ENCODE measurements at regions not wholly inside any gene's neighbourhood (a gene's known extent, or its start where the extent isn't known, plus 50 kb on each side); places are given as distances from the start of the nearest gene placed in this dataset.
A peak's percentile ranks its signal among the peaks of the same experiment; 100 is the strongest.

DNA sequence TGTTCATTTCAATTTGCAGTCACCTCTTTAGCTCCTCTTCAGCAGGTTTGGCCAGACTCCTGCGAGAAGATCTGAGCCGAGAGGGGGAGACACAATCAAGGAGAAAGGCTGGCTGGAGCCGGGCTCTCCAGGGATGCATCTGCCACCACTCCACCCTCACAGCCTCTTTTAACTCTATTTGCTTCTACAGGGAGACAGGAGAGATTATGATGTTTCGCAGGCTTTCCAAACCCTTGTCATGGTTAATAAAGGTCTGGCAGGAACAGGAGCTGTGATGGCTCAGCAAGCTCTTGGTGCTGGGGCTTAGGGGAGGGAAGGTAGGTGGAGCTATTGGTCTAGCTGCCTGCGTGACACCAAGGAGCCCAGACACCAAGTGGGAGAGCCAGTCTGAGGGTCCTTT is 448.1 kb upstream of the PODXL start:
- no peak overlapping the region for H3K4me3 ChIP-seq (ENCODE audit: insufficient read depth, low read length)
- peaks cover 17% of the 10 kb centered on the region for H3K27me3 ChIP-seq (ENCODE audit: insufficient read depth, low read length)
- H4K20me1 ChIP-seq (ENCODE audit: insufficient read depth, low read length) = no peaks in the 10 kb centered on the region
- no peak overlapping the region for H3K4me2 ChIP-seq (ENCODE audit: insufficient read depth, low read length)
- TF ChIP-seq, protein P1, sequence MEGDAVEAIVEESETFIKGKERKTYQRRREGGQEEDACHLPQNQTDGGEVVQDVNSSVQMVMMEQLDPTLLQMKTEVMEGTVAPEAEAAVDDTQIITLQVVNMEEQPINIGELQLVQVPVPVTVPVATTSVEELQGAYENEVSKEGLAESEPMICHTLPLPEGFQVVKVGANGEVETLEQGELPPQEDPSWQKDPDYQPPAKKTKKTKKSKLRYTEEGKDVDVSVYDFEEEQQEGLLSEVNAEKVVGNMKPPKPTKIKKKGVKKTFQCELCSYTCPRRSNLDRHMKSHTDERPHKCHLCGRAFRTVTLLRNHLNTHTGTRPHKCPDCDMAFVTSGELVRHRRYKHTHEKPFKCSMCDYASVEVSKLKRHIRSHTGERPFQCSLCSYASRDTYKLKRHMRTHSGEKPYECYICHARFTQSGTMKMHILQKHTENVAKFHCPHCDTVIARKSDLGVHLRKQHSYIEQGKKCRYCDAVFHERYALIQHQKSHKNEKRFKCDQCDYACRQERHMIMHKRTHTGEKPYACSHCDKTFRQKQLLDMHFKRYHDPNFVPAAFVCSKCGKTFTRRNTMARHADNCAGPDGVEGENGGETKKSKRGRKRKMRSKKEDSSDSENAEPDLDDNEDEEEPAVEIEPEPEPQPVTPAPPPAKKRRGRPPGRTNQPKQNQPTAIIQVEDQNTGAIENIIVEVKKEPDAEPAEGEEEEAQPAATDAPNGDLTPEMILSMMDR (IDR thresholded peaks at IDR 0.05; ENCODE audit: extremely low read depth, low read depth, low read length) = peak; percentile 32
- no peaks in the 10 kb centered on the region for H3K4me1 ChIP-seq (ENCODE audit: insufficient read depth, low read length)
- H3K36me3 ChIP-seq (ENCODE audit: insufficient read depth, low read length) = no peaks in the 10 kb centered on the region
- no peaks in the 10 kb centered on the region for H3K79me2 ChIP-seq (ENCODE audit: insufficient read depth, low read length)
- H3K9me3 ChIP-seq (ENCODE audit: low read depth, low read length) = no peaks in the 10 kb centered on the region
- H2AFZ ChIP-seq (ENCODE audit: low read length) = no peak overlapping the region
- no peak overlapping the region for H3K27ac ChIP-seq (ENCODE audit: low read depth, low read length)
- DNase-seq (ENCODE audit: insufficient read length, low spot score, missing footprints) = no peak

DNA sequence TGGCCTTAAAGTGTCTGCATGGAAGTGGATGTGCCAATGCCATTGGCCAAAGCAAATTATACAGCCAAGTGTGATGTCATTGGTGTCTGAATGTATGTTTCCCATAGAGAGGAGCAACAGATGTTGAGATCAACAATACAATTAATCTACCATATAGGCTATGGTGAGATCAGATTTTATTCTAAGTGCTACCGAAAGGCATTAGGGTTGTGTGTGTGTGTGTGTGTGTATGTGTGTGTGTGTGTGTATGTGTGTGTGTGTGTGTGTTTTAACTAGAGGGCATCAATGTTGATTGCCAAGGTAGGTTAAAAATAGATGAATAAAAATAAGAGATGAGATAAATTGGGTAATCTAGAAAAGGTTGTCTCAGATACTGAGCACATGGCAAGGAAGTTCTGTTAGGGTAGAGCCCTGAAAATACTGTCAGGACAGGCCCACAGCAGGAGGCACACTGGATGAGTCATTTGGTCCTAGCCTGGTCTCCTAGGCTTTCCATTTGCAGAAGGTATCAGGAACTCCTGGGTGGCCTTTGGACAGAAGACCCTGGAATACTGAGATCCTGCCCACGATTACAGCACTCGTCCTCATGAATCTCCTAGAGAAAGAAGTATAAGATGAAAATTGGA is 446.0 kb upstream of the PODXL start:
- Histone ChIP-seq H3K4me1 (ENCODE audit: insufficient read depth, low read length) (no peaks in the 10 kb centered on the region), H3K4me3 (ENCODE audit: insufficient read depth, low read length) (no peak overlapping the region), H3K27ac (ENCODE audit: low read depth, low read length) (no peak overlapping the region), H3K36me3 (ENCODE audit: insufficient read depth, low read length) (no peaks in the 10 kb centered on the region), H3K27me3 (ENCODE audit: insufficient read depth, low read length) (peaks cover 16% of the 10 kb centered on the region), H4K20me1 (ENCODE audit: insufficient read depth, low read length) (no peaks in the 10 kb centered on the region), H3K79me2 (ENCODE audit: insufficient read depth, low read length) (no peaks in the 10 kb centered on the region), H3K4me2 (ENCODE audit: insufficient read depth, low read length) (no peak overlapping the region), H3K9me3 (ENCODE audit: low read depth, low read length) (no peaks in the 10 kb centered on the region), H2AFZ (ENCODE audit: low read length) (no peak overlapping the region)
- DNase-seq (ENCODE audit: insufficient read length, low spot score, missing footprints) = no peak
- TF ChIP-seq, protein P1 (IDR thresholded peaks at IDR 0.05; ENCODE audit: extremely low read depth, low read depth, low read length) = no peak

DNA sequence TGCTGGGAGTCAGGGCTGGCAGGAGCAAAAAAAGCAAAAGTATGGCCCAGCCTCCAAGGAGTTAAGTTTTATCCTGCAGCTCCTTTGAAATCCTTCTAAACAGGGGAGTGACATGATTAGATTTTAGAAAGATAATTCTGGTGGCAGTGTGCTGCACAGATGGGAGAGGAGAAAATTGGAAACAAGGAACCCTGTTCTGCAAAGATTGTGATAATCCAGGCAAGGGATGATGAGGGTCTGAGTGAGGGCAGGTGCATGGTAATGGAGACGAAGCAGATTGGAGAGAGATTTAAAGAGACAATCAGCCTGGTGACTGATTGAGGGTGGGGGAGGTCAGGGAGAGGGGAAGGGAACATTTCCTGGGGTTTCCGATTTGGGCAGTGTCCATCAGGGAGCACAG is 444.7 kb upstream of the PODXL start:
- no peak overlapping the region for H3K4me3 ChIP-seq (ENCODE audit: insufficient read depth, low read length)
- peaks cover 17% of the 10 kb centered on the region for H3K27me3 ChIP-seq (ENCODE audit: insufficient read depth, low read length)
- H2AFZ ChIP-seq (ENCODE audit: low read length) = no peak overlapping the region
- H3K27ac ChIP-seq (ENCODE audit: low read depth, low read length) = no peak overlapping the region
- H3K36me3 ChIP-seq (ENCODE audit: insufficient read depth, low read length) = no peaks in the 10 kb centered on the region
- H3K4me2 ChIP-seq (ENCODE audit: insufficient read depth, low read length) = no peak overlapping the region
- H3K9me3 ChIP-seq (ENCODE audit: low read depth, low read length) = no peaks in the 10 kb centered on the region
- no peaks in the 10 kb centered on the region for H3K79me2 ChIP-seq (ENCODE audit: insufficient read depth, low read length)
- TF ChIP-seq, protein P1 (IDR thresholded peaks at IDR 0.05; ENCODE audit: extremely low read depth, low read depth, low read length) = no peak
- H4K20me1 ChIP-seq (ENCODE audit: insufficient read depth, low read length) = no peaks in the 10 kb centered on the region
- H3K4me1 ChIP-seq (ENCODE audit: insufficient read depth, low read length) = no peaks in the 10 kb centered on the region
- DNase-seq (ENCODE audit: insufficient read length, low spot score, missing footprints) = no peak

- H3K27me3 ChIP-seq (ENCODE audit: insufficient read depth, low read length) = peaks cover 17% of the 10 kb centered on the region
- no peaks in the 10 kb centered on the region for H3K4me1 ChIP-seq (ENCODE audit: insufficient read depth, low read length)
- no peaks in the 10 kb centered on the region for H3K36me3 ChIP-seq (ENCODE audit: insufficient read depth, low read length)
- TF ChIP-seq, protein P1 (IDR thresholded peaks at IDR 0.05; ENCODE audit: extremely low read depth, low read depth, low read length) = no peak
- no peak overlapping the region for H3K4me2 ChIP-seq (ENCODE audit: insufficient read depth, low read length)
- no peak for DNase-seq (ENCODE audit: insufficient read length, low spot score, missing footprints)
- H3K9me3 ChIP-seq (ENCODE audit: low read depth, low read length) = no peaks in the 10 kb centered on the region
- no peaks in the 10 kb centered on the region for H3K79me2 ChIP-seq (ENCODE audit: insufficient read depth, low read length)
- no peaks in the 10 kb centered on the region for H4K20me1 ChIP-seq (ENCODE audit: insufficient read depth, low read length)
- H2AFZ ChIP-seq (ENCODE audit: low read length) = no peak overlapping the region
- H3K4me3 ChIP-seq (ENCODE audit: insufficient read depth, low read length) = no peak overlapping the region
- no peak overlapping the region for H3K27ac ChIP-seq (ENCODE audit: low read depth, low read length)
Observed at GRCh38 chr7:131999193-131999592, 442.8 kb upstream of the PODXL start.

All from osteoblast (primary cell).